D341Med (cell line): ENCODE measurements at regions not wholly inside any gene's neighbourhood (a gene's known extent, or its start where the extent isn't known, plus 50 kb on each side); places are given as distances from the start of the nearest gene placed in this dataset.

Source experiments
- DNase-seq: peaks from one replicate; pipeline ENCODE4 v3.0.0; 2012; ENCODE audit warnings: low spot score

- no peak for DNase-seq
These were observed 729.6 kb downstream of the SORCS3 start for GRCh38 chr10:105370692-105371091.

- no peak for DNase-seq
These were observed 718.6 kb downstream of the SORCS3 start for GRCh38 chr10:105359708-105360107.

GRCh38 chr10:105358911-105359310 is 717.8 kb downstream of the SORCS3 start:
- DNase-seq: no peak

GRCh38 chr10:105356626-105357025 is 715.5 kb downstream of the SORCS3 start:
- DNase-seq: no peak

- DNase-seq: no peak
These were observed 712.9 kb downstream of the SORCS3 start for GRCh38 chr10:105354010-105354409.

- DNase-seq: no peak
These were observed 711.7 kb downstream of the SORCS3 start for GRCh38 chr10:105352827-105353226.

- DNase-seq: no peak
These were observed 711.2 kb downstream of the SORCS3 start for GRCh38 chr10:105352281-105352680.

- no peak for DNase-seq
These were observed 710.1 kb downstream of the SORCS3 start for GRCh38 chr10:105351187-105351586.

GRCh38 chr10:105347487-105347886 is 706.4 kb downstream of the SORCS3 start:
- DNase-seq: no peak

- no peak for DNase-seq
These were observed 701.5 kb downstream of the SORCS3 start for GRCh38 chr10:105342606-105343005.

- DNase-seq: no peak
These were observed 698.6 kb downstream of the SORCS3 start for GRCh38 chr10:105339669-105340068.

GRCh38 chr10:105328503-105329133 is 687.5 kb downstream of the SORCS3 start:
- DNase-seq: no peak
